ENCODE measurements at regions not wholly inside any gene's neighbourhood (a gene's known extent, or its start where the extent isn't known, plus 50 kb on each side); places are given as distances from the start of the nearest gene placed in this dataset.
"Not testable (repeated sequence)": the region's sequence is repeated elsewhere in the genome, so short reads cannot be mapped to it uniquely, and the experiment has no call there.

GRCh38 chr2:144745424-144745823, 225.5 kb upstream of the ZEB2 start:
- no peak for DNase-seq (ENCODE audit: extremely low read depth, low read depth)
- no peak for TF ChIP-seq CTCF (IDR thresholded peaks at IDR 0.05; ENCODE audit: low read depth, low read length, missing control alignments)

GRCh38 chr2:144738749-144739148, 218.8 kb upstream of the ZEB2 start:
- DNase-seq (ENCODE audit: extremely low read depth, low read depth) = no peak
- no peak overlapping the region for H3K4me3 ChIP-seq (replicated peaks; ENCODE audit: low read depth, low read length)
- TF ChIP-seq CTCF (IDR thresholded peaks at IDR 0.05; ENCODE audit: low read depth, low read length, missing control alignments) = no peak

More at GRCh38 chr2:144745424-144745823, 225.5 kb upstream of the ZEB2 start:
- H3K4me3 ChIP-seq (replicated peaks; ENCODE audit: low read depth, low read length) = no peak overlapping the region

GRCh38 chr2:144730711-144731110, 210.8 kb upstream of the ZEB2 start:
- DNase-seq (ENCODE audit: extremely low read depth, low read depth) = no peak
- TF ChIP-seq CTCF (IDR thresholded peaks at IDR 0.05; ENCODE audit: low read depth, low read length, missing control alignments) = no peak
- H3K4me3 ChIP-seq (replicated peaks; ENCODE audit: low read depth, low read length) = no peak overlapping the region

- not testable (repeated sequence) for DNase-seq (ENCODE audit: extremely low read depth, low read depth); H3K4me3 ChIP-seq (replicated peaks; ENCODE audit: low read depth, low read length)
Observed at GRCh38 chr2:144724460-144724859, 204.5 kb upstream of the ZEB2 start.

- no peak for DNase-seq (ENCODE audit: extremely low read depth, low read depth)
- H3K4me3 ChIP-seq (replicated peaks; ENCODE audit: low read depth, low read length) = no peak overlapping the region
- no peak for TF ChIP-seq CTCF (IDR thresholded peaks at IDR 0.05; ENCODE audit: low read depth, low read length, missing control alignments)
Observed at GRCh38 chr2:144718376-144718775, 198.5 kb upstream of the ZEB2 start.

GRCh38 chr2:144715992-144716391, 196.1 kb upstream of the ZEB2 start:
- DNase-seq (ENCODE audit: extremely low read depth, low read depth) = no peak
- TF ChIP-seq CTCF (IDR thresholded peaks at IDR 0.05; ENCODE audit: low read depth, low read length, missing control alignments) = no peak
- no peak overlapping the region for H3K4me3 ChIP-seq (replicated peaks; ENCODE audit: low read depth, low read length)

- TF ChIP-seq CTCF (IDR thresholded peaks at IDR 0.05; ENCODE audit: low read depth, low read length, missing control alignments) = no peak
- H3K4me3 ChIP-seq (replicated peaks; ENCODE audit: low read depth, low read length) = no peak overlapping the region
- DNase-seq (ENCODE audit: extremely low read depth, low read depth) = no peak
Observed at GRCh38 chr2:144713410-144713809, 193.5 kb upstream of the ZEB2 start.

Measured in HFF-Myc (cell line).